Fibroblast of upper back skin (primary cell): ENCODE measurements at regions not wholly inside any gene's neighbourhood (a gene's known extent, or its start where the extent isn't known, plus 50 kb on each side); places are given as distances from the start of the nearest gene placed in this dataset.

Experiments
- DNase-seq: peaks from one replicate; pipeline ENCODE4 v3.0.0-alpha.2; 2013

DNA sequence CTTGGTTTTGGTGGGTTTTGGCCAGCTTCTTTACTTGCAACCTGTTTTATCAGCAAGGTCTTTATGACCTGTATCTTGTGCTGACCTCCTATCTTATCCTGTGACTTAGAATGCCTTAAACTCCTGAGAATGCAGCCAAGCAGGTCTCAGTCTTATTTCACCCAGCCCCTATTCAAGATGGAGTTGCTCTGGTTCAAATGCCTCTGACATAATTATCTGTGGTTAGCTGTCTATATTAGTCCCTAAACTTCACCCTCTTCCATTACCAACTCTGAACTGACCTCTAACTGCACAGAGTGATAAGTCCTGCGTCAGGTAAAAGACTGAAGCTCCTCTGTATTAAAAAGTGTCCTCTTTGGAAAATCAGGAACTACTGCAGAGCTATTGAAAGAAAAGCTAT, 61.9 kb upstream of the CD96 start:
- no peak for DNase-seq

DNA sequence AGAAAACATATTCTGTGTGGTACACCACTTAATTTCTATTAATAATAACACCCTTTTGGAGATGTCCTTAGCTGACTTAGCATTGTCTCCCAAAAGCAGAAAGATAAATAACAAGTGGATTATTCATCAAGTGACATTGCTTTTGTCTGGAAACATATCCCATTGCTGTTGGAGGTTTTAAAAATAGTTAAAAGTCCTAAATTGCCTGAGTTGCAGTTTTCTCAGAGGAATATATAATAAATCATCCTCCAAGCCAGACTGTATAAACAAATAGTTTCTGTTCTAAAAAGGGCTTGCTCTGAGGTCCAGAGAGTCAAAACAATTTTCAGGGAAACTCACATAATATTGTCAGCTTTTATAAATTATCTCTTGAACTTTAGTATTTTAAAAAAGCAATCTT, 60.4 kb upstream of the CD96 start:
- DNase-seq = peak; percentile 47

DNA sequence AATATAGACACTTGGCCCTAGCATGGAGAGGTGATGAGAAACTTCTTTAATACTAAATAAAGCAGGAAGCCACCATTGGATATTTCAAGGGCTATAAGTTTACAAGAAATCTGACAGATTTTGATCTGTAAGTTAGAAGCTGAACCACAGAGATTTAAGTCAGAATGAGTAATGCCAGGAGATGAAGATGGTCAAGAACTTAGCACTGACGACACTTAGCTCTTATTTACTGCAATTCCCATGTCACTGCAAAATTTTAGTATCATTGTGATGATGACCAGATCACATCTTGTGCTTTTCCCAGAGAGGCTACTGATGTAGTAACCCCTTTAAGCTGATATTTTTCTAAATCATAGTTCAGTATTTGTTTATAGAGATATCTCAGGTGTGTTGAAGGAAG, 59.4 kb upstream of the CD96 start:
- DNase-seq = no peak

GRCh38 chr3:111485086-111485485, 56.9 kb upstream of the CD96 start:
- no peak for DNase-seq
